ENCODE measurements at regions not wholly inside any gene's neighbourhood (a gene's known extent, or its start where the extent isn't known, plus 50 kb on each side); places are given as distances from the start of the nearest gene placed in this dataset.
A peak's percentile ranks its signal among the peaks of the same experiment; 100 is the strongest.
"Not testable (repeated sequence)": the region's sequence is repeated elsewhere in the genome, so short reads cannot be mapped to it uniquely, and the experiment has no call there.

- DNase-seq (ENCODE audit: low spot score), result no peak
Measured at GRCh38 chr5:112472614-112473013, 53.5 kb upstream of the EPB41L4A start.

- DNase-seq (ENCODE audit: low spot score), result no peak
Measured at GRCh38 chr5:112473989-112474388, 54.9 kb upstream of the EPB41L4A start.

- peak; percentile 96 for DNase-seq (ENCODE audit: low spot score)
Measured at GRCh38 chr5:112475747-112476365, 56.8 kb upstream of the EPB41L4A start.

- no peak for DNase-seq (ENCODE audit: low spot score)
Measured at GRCh38 chr5:112479418-112479817, 60.3 kb upstream of the EPB41L4A start.

GRCh38 chr5:112480501-112480900 is 61.4 kb upstream of the EPB41L4A start:
- no peak for DNase-seq (ENCODE audit: low spot score)

GRCh38 chr5:112483704-112484103 is 64.6 kb upstream of the EPB41L4A start:
- no peak for DNase-seq (ENCODE audit: low spot score)

GRCh38 chr5:112485934-112486355 is 66.9 kb upstream of the EPB41L4A start:
- DNase-seq (ENCODE audit: low spot score), result no peak

GRCh38 chr5:112491257-112491656 is 72.2 kb upstream of the EPB41L4A start:
- no peak for DNase-seq (ENCODE audit: low spot score)

GRCh38 chr5:112492291-112492690 is 73.2 kb upstream of the EPB41L4A start:
- peak; percentile 83 for DNase-seq (ENCODE audit: low spot score)

- DNase-seq (ENCODE audit: low spot score), result not testable (repeated sequence)
Measured at GRCh38 chr5:112503749-112504501, 84.8 kb upstream of the EPB41L4A start.

GRCh38 chr5:112509097-112509496 is 90.0 kb upstream of the EPB41L4A start:
- not testable (repeated sequence) for DNase-seq (ENCODE audit: low spot score)

GRCh38 chr5:112511920-112512319 is 92.8 kb upstream of the EPB41L4A start:
- DNase-seq (ENCODE audit: low spot score), result no peak

- no peak for DNase-seq (ENCODE audit: low spot score)
Measured at GRCh38 chr5:112512901-112513300, 93.8 kb upstream of the EPB41L4A start.

- no peak for DNase-seq (ENCODE audit: low spot score)
Measured at GRCh38 chr5:112514111-112514510, 95.0 kb upstream of the EPB41L4A start.

- DNase-seq (ENCODE audit: low spot score), result not testable (repeated sequence)
Measured at GRCh38 chr5:112520474-112520873, 101.4 kb upstream of the EPB41L4A start.

GRCh38 chr5:112522891-112523673 is 104.0 kb upstream of the EPB41L4A start:
- not testable (repeated sequence) for DNase-seq (ENCODE audit: low spot score)

- not testable (repeated sequence) for DNase-seq (ENCODE audit: low spot score)
Measured at GRCh38 chr5:112523674-112524263, 104.7 kb upstream of the EPB41L4A start.

- no peak for DNase-seq (ENCODE audit: low spot score)
Measured at GRCh38 chr5:112525217-112525616, 106.1 kb upstream of the EPB41L4A start.

GRCh38 chr5:112528928-112529327 is 109.9 kb upstream of the EPB41L4A start:
- no peak for DNase-seq (ENCODE audit: low spot score)

GRCh38 chr5:112529525-112529924 is 110.4 kb upstream of the EPB41L4A start:
- peak; percentile 43 for DNase-seq (ENCODE audit: low spot score)

- no peak for DNase-seq (ENCODE audit: low spot score)
Measured at GRCh38 chr5:112532654-112533360, 113.7 kb upstream of the EPB41L4A start.

- no peak for DNase-seq (ENCODE audit: low spot score)
Measured at GRCh38 chr5:112533362-112533761, 114.3 kb upstream of the EPB41L4A start.
